HCT116 (cell line): ENCODE measurements at regions not wholly inside any gene's neighbourhood (a gene's known extent, or its start where the extent isn't known, plus 50 kb on each side); places are given as distances from the start of the nearest gene placed in this dataset.

Experiments
- CEBPB ChIP-seq: IDR thresholded peaks from 2 replicates; pipeline ENCODE4 v1.6.1; 2012; ENCODE audit warnings: low read depth
- CTCF ChIP-seq, 3 experiments: fragments of 200-600 bp in 1 of 3; sonication (generic) in 1 of 3; IDR thresholded peaks in 2 of 3; conservative IDR thresholded peaks in 1 of 3; 2 replicates each; pipeline ENCODE4 v1.5.1; 2012 to 2017; ENCODE audit warnings: low read depth in 2 of 3, low read length in 2 of 3, antibody characterized with exemption in 1 of 3, borderline replicate concordance in 1 of 3, control low read depth in 1 of 3, mild to moderate bottlenecking in 1 of 3, mixed read lengths in 1 of 3, mixed run types in 1 of 3, moderate library complexity in 1 of 3; ENCODE audit not compliant: insufficient read depth in 1 of 3
- EZH2 ChIP-seq: fragments of 200-600 bp; sonication (generic); IDR thresholded peaks from 2 replicates; pipeline ENCODE4 v1.6.1; 2017; ENCODE audit warnings: antibody characterized with exemption, mixed run types
- FOSL1 ChIP-seq: IDR thresholded peaks from 2 replicates; pipeline ENCODE4 v1.6.1; 2012; ENCODE audit warnings: low read depth
- POLR2A ChIP-seq: IDR thresholded peaks from 2 replicates; pipeline ENCODE4 v1.7.0; 2011; ENCODE audit warnings: borderline replicate concordance; ENCODE audit not compliant: insufficient read depth, insufficient read length; ENCODE audit errors: extremely low read depth
- SP1 ChIP-seq: IDR thresholded peaks from 2 replicates; pipeline ENCODE4 v1.6.1; 2012; ENCODE audit warnings: low read depth
- ZBTB33 ChIP-seq: IDR thresholded peaks from 2 replicates; pipeline ENCODE4 v1.6.1; 2011; ENCODE audit warnings: mild to moderate bottlenecking, low read length, moderate library complexity; ENCODE audit not compliant: insufficient replicate concordance; ENCODE audit errors: extremely low read depth
- ZFX ChIP-seq: fragments of 450-650 bp; IDR thresholded peaks from 2 replicates; pipeline ENCODE4 v1.6.1; 2017
- ZNF274 ChIP-seq: fragments of 200-500 bp; sonication (Bioruptor generic); IDR thresholded peaks from 2 replicates; pipeline ENCODE4 v1.6.1; 2014; ENCODE audit warnings: mild to moderate bottlenecking, low read depth, low read length, inconsistent platforms
- TF ChIP-seq, protein P1 (sequence below): IDR thresholded peaks from 2 replicates; pipeline ENCODE4 v1.6.1; 2012

DNA sequence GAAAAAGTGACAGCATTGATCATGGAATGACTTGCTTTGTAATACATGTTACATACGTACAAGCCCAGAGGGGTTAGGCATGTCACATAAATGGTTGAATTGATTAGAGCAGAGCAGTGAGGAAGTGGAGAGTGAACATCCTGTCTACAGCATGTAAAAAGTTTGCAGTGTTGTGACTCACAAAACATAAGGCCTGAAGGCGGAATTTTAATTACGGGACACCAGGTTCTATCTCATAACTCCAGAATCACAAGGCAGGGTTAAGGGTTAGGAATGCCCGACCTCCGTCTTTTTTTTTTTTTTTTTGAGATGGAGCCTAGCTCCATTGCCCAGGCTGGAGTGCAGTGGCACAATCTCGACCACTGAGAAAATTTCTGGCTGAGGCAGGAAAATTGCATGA, 83.9 kb downstream of the MUC16 start:
- TF ChIP-seq ZNF274: no peak
- TF ChIP-seq FOSL1: no peak
- TF ChIP-seq ZBTB33: no peak
- no peak for TF ChIP-seq CTCF (IDR thresholded peaks at IDR 0.05 in 2 of 3, conservative IDR thresholded peaks at IDR 0.05 in 1 of 3; ENCODE audit: borderline replicate concordance in 1 of 3, insufficient read depth in 1 of 3, low read depth in 2 of 3, low read length in 2 of 3)
- TF ChIP-seq CEBPB: no peak
- TF ChIP-seq, protein P1, sequence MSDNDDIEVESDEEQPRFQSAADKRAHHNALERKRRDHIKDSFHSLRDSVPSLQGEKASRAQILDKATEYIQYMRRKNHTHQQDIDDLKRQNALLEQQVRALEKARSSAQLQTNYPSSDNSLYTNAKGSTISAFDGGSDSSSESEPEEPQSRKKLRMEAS: no peak
- TF ChIP-seq EZH2: no peak
- no peak for TF ChIP-seq POLR2A
- TF ChIP-seq SP1: no peak
- no peak for TF ChIP-seq ZFX
